Glutamatergic neuron (in vitro differentiated cells): ENCODE measurements at regions not wholly inside any gene's neighbourhood (a gene's known extent, or its start where the extent isn't known, plus 50 kb on each side); places are given as distances from the start of the nearest gene placed in this dataset.

Experiments
- DNase-seq: peaks from one replicate; pipeline ENCODE4 v3.0.0; 2022
- H3K27ac Mint-ChIP-seq: one replicate; pipeline ENCODE4 v1.8.0; 2020; ENCODE audit warnings: mild to moderate bottlenecking, mixed read lengths, inconsistent platforms; ENCODE audit not compliant: unreplicated experiment
- H3K27me3 Mint-ChIP-seq: one replicate; pipeline ENCODE4 v1.8.0; 2020; ENCODE audit warnings: mild to moderate bottlenecking, moderate library complexity, mixed read lengths, inconsistent platforms; ENCODE audit not compliant: unreplicated experiment
- H3K36me3 Mint-ChIP-seq: one replicate; pipeline ENCODE4 v1.8.0; 2020; ENCODE audit warnings: mild to moderate bottlenecking, mixed read lengths, inconsistent platforms; ENCODE audit not compliant: unreplicated experiment
- H3K4me1 Mint-ChIP-seq: one replicate; pipeline ENCODE4 v1.8.0; 2020; ENCODE audit warnings: mild to moderate bottlenecking, low read depth, mixed read lengths, inconsistent platforms; ENCODE audit not compliant: unreplicated experiment
- H3K4me3 Mint-ChIP-seq: one replicate; pipeline ENCODE4 v1.8.0; 2020; ENCODE audit warnings: mild to moderate bottlenecking, mixed read lengths, inconsistent platforms; ENCODE audit not compliant: unreplicated experiment
- H3K9me3 Mint-ChIP-seq: one replicate; pipeline ENCODE4 v1.8.0; 2020; ENCODE audit warnings: mild to moderate bottlenecking, moderate library complexity, mixed read lengths, inconsistent platforms; ENCODE audit not compliant: unreplicated experiment
- TF ChIP-seq, protein P1 (sequence below): fragments of 200-600 bp; sonication (generic); IDR thresholded peaks from one replicate; pipeline ENCODE4 v1.5.0; 2021; ENCODE audit not compliant: partially characterized antibody, unreplicated experiment

DNA sequence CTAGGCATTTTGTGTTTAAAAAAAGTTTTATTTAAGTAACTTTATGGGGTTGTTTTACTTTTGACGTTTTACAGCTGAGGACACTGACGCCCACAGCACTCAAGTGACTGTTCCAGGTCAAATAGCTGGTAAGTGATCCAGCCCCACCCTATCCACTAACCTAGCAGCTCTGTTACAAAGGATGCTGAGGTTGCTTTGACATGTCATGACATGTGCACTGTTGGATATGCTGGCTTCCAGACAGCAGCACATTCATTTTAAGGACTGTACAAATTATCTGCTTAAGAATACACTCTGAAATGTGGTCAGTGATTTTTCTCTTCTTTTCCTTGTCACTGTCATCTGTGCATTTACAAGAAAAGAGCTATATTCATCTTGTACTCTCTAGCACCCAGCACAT is 417.5 kb downstream of the ZEB2 start:
- peaks cover 10% of the 10 kb centered on the region for H3K9me3 Mint-ChIP-seq
- H3K4me3 Mint-ChIP-seq = no peak overlapping the region
- no peaks in the 10 kb centered on the region for H3K27me3 Mint-ChIP-seq
- no peak overlapping the region for H3K27ac Mint-ChIP-seq
- TF ChIP-seq, protein P1, sequence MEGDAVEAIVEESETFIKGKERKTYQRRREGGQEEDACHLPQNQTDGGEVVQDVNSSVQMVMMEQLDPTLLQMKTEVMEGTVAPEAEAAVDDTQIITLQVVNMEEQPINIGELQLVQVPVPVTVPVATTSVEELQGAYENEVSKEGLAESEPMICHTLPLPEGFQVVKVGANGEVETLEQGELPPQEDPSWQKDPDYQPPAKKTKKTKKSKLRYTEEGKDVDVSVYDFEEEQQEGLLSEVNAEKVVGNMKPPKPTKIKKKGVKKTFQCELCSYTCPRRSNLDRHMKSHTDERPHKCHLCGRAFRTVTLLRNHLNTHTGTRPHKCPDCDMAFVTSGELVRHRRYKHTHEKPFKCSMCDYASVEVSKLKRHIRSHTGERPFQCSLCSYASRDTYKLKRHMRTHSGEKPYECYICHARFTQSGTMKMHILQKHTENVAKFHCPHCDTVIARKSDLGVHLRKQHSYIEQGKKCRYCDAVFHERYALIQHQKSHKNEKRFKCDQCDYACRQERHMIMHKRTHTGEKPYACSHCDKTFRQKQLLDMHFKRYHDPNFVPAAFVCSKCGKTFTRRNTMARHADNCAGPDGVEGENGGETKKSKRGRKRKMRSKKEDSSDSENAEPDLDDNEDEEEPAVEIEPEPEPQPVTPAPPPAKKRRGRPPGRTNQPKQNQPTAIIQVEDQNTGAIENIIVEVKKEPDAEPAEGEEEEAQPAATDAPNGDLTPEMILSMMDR = no peak
- DNase-seq = no peak
- H3K4me1 Mint-ChIP-seq = no peaks in the 10 kb centered on the region
- H3K36me3 Mint-ChIP-seq = peaks cover 25% of the 10 kb centered on the region

- Mint-ChIP-seq H3K27me3 (no peaks in the 10 kb centered on the region), H3K27ac (no peak overlapping the region), H3K4me3 (no peak overlapping the region), H3K4me1 (no peaks in the 10 kb centered on the region), H3K9me3 (peaks cover 9% of the 10 kb centered on the region), H3K36me3 (peaks cover 4% of the 10 kb centered on the region)
- TF ChIP-seq, protein P1 = no peak
- DNase-seq = no peak
Observed at GRCh38 chr2:144099780-144100377, 420.0 kb downstream of the ZEB2 start.

DNA sequence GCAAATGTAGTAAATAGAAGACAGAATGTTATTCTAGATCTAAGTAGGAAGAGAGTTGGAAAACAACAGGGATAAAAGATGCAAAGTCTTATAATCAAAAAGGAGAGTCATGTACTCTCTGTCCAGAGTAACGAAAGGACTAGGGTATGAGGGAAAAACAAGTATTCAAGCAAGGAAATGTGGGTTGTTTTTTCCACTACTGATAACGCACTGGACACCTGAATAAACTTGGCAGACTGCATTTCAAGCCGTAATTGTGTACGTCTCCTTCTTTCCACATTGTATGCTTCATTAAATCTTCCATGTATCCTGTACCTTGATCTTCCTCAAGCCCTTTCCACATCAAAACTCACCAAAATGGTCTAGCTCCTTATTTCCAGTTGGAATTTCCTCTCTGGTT is 420.6 kb downstream of the ZEB2 start:
- Mint-ChIP-seq H3K4me3 (no peak overlapping the region), H3K27ac (no peak overlapping the region), H3K9me3 (peaks cover 8% of the 10 kb centered on the region), H3K36me3 (peaks cover 4% of the 10 kb centered on the region), H3K27me3 (no peaks in the 10 kb centered on the region), H3K4me1 (no peaks in the 10 kb centered on the region)
- TF ChIP-seq, protein P1 = no peak
- DNase-seq = no peak

DNA sequence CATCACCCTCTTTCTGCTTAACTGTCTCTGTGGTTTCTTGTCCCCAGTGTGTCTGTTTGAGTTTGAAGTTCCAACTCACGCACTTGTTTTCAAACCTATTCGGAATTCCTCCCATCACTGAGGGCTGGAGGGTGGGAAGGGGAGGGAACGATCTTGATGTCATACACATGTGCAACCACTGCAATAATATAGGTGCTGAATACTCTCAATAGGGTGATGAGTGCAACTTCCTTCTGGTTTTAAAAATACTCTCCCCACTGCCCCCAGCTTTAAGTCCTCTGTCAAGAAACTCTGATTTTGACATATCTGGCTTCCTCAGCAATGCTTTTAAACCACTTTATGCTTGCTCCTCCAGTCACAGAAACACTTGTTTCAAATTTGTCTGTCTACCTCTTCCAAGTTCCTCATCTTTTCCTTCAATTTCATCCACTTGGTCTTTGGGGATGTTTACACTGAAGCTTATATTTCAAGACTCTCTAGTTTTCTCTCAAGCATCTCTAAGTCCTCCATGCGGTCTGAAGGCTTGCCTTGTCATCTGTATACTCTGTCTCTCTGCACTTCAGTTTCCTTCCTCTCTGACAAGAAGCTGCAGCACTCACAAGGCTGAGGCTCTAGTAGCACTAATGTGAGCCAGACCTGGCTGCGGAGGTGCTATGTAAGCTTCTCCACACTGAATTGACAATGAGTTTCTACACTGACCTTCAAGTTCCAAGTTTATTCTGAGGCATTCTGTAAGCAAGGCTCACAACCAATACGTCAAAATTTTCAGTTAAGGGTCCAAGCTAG is 422.3 kb downstream of the ZEB2 start:
- Mint-ChIP-seq H3K27me3 (no peaks in the 10 kb centered on the region), H3K4me3 (no peak overlapping the region), H3K27ac (no peak overlapping the region), H3K36me3 (no peaks in the 10 kb centered on the region), H3K9me3 (no peaks in the 10 kb centered on the region), H3K4me1 (no peaks in the 10 kb centered on the region)
- TF ChIP-seq, protein P1 = no peak
- no peak for DNase-seq

GRCh38 chr2:144096531-144096930 is 423.4 kb downstream of the ZEB2 start:
- Mint-ChIP-seq H3K27me3 (no peaks in the 10 kb centered on the region), H3K4me1 (no peaks in the 10 kb centered on the region), H3K4me3 (no peak overlapping the region), H3K9me3 (no peaks in the 10 kb centered on the region), H3K27ac (no peak overlapping the region), H3K36me3 (no peaks in the 10 kb centered on the region)
- TF ChIP-seq, protein P1 = no peak
- no peak for DNase-seq
